EL (cell line): ENCODE measurements at regions not wholly inside any gene's neighbourhood (a gene's known extent, or its start where the extent isn't known, plus 50 kb on each side); places are given as distances from the start of the nearest gene placed in this dataset.
"Not testable (repeated sequence)": the region's sequence is repeated elsewhere in the genome, so short reads cannot be mapped to it uniquely, and the experiment has no call there.

ENCODE experiments used
- DNase-seq: peaks from one replicate; pipeline ENCODE4 v3.0.0-alpha.2; 2016

DNA sequence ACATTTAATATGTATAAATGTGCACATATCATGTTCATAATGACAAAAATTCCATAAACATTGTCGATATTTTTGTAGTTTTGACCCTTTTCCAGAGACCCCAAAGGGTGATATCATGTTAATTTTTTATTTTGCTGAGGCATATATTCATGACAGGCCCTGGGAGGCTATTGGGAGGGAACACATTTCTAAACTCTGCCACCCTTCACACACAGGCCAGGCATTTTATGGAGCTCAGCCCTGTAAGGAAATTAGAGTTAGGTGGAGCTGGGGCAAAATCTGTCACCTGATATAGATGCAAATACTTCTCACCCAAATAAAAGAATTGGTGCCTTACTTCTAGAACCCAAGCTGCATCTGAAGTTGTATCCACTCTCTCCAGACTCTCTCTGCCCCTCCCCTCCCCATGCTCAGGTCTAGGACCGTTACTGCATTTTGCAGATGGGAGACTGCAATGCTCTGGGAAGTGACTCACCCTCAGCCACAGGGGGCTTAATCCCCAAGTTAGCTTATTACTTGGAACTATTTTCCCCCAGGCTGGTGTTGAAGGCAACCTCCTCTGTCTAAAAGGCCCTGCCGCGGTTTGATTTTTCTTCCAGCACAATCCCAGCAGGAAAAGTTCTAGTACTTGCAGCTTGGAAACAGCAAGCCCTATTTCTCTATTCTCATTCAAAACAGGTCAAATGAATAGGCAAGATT is 238.9 kb downstream of the EMP1 start:
- peak; percentile 28 for DNase-seq

DNA sequence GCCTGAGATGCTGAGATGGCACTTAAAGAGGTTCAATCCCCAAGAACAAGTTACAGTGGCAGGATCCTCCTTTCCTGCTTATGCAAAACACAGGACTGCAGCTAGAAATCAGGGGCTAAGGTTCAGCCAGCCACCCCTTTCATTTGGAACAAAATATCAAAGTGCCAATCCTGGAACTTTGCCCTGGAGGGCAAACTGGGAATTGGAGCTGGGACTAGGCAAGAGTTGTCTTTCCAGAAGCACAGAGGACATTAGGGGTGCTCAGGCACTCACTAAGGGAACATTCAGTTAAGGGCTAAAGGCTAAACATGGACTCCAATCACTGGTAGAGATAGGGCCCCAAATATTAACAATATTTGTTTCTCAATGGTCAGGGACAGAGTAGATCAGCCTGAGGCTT is 237.2 kb downstream of the EMP1 start:
- no peak for DNase-seq

DNA sequence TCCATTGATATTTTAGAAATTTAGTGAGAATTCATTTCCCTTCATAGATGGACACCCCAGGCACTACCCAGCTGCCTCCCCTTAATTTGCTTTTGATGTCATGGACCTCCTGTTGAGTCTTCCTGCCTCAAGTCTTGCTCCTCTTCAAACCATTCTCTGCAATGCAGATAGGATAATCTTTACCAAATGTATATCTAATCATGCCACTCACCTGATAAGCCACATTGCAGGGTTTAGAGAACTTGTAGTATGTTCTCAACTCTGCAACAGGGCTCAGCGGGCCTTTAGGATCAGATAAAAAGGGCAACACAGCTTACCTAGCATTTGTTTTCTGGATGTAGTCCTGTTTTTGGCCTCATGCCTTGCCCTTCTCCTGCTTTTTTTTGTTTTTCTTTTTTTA is 234.5 kb downstream of the EMP1 start:
- no peak for DNase-seq

DNA sequence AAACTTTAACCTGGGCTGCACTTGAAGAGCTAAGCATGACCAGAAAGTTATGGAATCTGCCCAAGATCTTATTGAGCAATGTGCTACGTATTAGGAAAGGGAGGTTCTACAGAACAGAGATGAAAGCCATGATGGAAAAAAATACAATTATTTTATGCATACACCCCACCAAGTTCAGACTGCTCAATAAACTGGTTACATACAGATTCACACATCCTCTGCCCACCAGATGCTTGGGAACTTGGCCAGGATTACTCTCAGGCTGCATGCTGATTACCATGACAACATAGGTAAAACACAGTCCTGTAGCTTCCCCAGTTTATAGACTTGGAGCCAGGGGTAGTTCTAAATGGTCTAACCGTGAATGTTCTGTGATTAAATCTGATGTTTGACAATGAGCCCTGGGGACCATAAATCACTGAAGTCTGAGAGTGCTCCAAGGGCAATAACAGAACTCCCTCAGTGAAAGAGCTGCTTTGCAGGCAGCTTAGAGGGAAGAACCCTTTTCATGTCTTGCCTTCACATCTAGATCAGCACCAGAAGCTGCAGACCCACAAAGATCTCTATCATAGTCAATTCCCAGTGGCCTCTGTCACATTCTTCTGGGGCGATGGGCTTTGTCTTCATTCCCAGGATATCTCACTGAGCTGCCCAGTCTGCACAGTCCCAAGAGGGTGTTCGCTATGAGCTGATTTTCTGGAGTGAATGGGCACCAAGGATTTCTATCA is 232.2 kb downstream of the EMP1 start:
- DNase-seq, result peak; percentile 8

DNA sequence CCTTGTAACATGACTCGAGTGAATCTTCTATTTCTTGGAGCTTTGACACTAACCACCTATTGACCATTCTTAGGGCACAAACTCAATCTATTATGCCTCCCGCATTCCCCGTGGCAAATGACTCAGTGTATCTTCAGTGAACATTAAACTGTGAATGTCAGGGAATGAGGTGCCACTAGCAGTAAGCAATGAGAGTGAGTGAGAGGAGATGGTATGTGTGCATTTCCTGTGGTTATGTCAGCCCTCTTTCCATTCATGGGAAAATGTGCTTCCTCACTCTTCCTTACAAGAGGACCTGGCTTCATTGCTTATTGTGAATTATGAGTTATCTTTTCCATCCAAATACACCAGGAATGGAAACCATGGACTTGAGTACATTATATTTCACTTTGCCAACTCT is 229.2 kb downstream of the EMP1 start:
- DNase-seq, result peak; percentile 90

DNA sequence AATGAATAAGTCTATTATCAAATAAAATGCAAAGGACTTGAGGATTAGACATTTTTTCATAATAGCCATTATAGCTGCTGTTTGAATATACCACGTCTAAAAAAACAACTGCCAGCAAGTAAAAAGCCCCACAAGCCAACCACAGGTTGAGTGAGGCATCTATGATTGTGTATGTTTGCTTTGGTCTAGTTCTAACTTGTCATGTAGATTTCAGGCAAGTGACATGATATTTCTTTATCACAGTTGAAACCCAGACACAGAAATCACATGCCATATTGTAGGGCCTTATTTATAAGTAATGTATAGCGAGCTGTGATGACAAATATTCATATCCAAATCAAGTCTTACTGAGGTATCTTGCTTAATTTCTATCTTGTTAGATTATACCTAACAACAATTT is 225.8 kb downstream of the EMP1 start:
- no peak for DNase-seq

DNA sequence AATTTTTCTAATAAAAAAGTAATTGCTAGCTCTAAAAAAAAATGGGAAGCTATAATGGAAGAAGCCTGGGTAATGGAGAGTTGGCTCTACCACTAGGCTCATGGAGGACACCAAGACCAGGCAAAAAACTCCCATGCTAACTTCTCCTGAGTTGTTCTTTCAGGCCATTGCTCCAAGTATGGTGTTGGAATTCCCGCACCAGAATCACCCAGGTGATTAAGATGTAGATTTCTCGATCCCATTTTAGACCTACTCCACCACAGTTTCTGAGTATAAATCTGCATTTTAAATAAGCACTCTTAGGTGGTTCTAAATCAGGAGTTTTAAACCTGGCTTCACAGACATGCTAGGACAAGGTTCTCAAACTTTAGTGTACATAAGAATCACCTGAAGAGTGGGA is 221.0 kb downstream of the EMP1 start:
- no peak for DNase-seq

DNA sequence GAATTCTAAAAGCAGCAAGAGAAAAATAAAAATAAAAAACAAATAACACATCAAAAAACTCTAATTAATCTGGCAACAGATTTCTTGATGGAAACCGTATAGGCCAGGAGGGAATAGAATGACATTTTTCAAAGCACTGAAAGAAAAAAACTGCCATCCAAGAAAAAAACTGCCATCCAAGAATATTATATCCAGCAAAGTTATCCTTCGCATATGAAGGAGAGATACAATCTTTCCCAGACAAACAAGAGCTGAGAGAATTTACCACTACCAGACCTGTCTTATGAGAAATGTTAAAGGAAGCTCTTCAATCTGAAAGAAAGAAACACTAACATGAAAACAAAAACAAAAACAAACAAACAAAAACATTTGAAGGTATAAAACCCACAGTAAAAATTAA is 214.8 kb downstream of the EMP1 start:
- no peak for DNase-seq

DNA sequence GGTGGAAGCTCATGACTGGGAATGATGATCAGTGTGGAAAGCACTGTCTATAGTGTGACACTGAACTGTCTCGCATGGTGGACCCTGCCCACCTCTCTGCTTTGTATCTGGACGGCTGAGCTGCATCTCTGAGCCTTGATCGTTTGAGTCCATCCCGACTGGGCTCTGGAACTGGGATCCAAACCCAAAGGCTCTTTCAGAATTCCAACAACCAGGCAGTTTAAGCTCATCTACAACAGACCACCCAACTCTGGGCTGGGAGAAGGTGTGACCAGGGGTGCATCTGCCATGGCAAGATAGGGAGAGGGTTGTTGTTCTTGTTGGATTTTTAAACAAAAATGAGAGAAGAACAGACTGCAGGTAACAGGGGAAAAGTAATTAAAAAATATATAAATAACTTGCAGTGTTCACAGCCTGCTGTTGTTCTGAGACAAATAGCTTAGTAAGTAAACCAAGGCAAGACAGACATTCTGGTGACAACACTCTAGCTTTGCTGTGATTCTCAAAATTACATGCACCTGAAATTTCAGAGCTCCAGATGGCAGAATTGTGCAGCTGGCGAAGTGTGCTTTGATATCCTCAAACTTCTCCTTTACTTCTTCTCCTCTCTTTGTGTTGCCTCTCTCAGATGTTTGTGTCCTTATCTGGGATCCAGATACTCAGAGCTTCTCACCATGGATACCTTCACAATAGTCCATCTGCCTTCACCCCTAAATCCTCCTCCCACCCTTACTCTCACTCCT is 209.6 kb downstream of the EMP1 start:
- DNase-seq, result no peak

DNA sequence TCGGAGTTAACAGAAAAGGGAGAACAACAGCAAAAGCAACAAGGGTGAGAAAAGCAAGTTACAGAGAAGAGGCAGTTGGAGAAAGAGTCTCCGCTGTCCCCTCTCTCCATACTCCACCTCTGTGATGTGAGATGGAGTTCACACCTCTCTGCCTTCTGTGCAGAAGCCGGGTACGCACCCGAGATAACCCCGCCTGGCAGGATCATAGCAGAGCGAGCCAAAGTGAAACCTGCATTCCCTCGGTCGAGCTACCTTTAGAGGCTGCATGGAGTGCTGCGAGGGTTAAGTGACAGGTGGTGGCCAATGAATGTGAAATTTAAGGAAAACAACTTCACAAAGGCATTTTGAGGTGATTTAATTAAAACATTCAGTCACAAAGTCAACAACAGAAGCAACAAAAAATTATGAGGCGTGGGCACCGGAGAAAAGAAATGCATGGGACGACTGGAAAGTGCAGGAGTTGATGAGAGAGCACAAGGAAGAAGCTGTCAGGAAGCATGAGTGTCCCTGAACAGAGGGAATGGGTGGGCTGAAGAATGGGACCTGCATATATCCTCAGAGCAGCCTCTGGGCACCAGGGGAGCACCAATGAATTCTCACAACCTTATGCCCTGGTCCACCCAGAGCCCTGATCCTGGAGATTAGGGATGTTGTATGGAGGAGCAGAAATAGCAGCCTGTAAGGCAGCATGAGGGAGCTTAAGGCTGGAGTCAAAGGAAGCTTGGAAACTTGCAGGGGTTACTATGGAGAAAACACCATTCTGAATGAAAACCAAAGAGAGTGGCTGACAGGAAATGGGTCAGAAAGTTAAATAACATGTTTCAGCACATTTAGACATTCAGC is 208.3 kb downstream of the EMP1 start:
- no peak for DNase-seq

DNA sequence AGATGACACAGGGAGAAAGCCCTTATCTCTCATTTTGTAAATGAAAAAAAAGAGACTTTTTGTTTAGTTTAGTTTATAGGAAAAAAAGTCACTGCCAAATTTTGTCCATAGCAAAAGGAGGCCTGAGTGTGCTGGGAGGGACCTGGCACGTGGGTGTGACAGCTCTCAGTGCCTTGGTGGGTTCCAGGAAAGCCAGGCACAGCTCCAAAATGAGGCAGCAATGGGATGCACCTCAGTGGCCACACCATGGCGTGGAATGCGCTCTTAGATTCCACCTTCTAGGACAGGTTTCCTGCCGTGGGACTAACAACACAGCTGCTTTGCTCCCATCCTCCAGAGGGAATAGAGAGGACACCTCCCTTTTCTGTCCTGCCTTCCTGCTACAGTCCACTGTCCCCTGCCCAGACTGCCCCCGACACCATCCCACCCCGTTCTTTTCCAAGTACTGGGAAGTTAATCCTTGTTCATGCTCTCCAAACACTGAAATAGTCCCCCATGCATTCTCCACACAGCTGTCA is 207.6 kb downstream of the EMP1 start:
- no peak for DNase-seq

DNA sequence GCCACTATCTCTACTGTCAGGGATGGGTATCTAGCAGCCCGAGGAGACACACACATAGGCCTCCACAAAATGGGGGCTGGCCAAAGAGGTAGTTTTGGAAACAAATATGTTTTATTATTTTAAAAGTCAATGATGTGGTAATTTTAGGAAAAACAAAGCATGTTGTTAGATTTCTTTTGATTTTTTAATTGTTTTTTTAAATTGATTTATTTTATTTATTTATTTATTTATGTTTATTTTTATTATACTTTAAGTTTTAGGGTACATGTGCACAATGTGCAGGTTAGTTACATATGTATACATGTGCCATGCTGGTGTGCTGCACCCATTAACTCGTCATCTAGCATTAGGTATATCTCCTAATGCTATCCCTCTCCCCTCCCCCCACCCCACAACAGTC is 194.8 kb downstream of the EMP1 start:
- DNase-seq, result not testable (repeated sequence)

DNA sequence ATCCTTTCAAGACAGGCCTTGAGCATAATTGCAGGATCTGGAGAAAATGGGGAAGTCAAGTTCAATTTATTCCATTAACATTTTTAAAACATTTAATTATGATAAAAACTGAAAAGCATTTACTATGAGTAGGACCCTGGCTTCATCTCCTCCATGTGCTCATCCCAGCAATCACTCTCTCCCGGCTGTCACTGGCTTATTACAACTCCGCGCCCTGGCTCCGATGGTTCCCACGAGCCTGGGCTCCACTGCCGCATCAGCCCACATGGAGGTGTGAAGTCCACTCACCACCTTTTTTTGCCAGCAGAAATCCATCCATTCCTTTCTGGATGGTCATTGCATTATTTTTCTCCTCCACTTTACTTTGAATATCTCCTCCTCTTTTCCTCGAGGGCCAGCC is 194.4 kb downstream of the EMP1 start:
- DNase-seq, result no peak

DNA sequence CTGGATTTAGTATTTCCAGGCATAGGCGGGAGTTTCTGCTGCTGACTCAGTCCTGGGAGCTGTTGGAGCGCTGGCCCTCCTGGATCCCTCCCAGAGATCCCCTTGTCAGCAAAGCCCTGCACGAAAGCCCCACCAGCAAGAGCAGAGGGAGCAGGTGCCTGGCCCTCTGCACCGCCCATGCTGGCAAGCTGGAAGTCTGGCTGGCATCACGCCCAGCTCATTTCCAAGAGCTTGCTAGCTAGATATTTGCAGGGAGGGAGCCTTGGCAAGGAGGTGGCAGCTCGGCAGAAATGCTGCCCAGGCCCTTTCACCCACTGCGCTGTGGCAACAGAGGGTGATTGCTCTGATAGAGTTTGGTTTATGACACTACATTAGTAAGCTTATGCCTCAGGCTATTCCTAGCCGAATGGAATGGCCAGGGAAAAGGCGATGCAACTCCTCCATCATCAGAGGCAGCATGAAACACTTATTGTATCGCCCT is 193.9 kb downstream of the EMP1 start:
- DNase-seq, result peak; percentile 78

DNA sequence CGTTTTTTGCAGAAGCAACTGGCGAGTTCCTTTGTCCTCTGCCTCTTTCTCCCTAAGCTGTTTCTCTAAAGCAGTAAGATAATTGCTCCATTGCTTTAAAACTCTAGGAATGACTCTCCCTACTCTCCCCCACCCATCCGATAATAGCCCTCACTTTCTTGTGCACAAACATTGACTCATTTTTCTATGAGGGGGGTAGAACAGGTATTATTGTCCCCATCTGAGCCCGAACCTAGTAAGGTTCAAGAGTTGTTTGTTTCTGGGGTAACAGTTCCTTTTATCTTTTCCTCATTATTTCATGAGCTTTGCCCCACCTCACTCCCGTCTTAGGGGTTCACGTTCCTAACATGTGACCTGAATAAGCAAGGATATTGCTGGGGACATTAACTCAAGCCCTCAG is 190.6 kb downstream of the EMP1 start:
- no peak for DNase-seq

DNA sequence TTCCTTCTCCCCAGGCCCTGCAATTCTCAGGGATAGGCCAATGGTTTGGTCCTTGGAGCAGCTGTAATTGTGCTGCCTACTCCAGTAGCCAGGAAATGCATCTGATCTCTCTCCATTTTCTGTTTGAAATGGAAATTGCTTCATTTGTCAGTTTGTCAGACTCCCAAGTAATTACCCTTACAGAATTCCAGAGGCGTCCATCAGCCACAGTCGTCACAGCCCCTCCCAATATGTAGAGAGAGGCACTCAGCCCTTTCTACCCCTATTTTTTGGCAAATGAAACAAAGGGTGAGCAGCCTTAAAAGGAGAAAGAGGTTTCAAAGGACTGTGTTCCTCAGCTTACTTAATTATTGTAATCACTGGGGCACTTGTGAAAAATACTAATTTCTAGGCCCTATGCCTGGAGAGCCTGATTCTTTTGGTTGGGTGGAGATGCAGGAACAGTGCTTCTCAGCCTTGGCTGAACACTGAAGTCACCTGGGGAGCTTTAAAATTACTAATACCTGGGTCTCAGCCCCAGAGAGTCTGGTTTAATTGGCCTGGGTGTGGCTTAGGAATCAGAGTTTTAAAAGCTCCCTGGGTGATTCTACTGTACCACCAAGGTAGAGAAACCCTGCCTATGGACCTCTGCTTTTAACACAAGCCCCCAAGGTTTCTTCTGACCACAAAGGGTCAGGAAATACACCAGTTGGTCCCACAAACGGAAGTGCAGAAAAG is 190.0 kb downstream of the EMP1 start:
- no peak for DNase-seq

DNA sequence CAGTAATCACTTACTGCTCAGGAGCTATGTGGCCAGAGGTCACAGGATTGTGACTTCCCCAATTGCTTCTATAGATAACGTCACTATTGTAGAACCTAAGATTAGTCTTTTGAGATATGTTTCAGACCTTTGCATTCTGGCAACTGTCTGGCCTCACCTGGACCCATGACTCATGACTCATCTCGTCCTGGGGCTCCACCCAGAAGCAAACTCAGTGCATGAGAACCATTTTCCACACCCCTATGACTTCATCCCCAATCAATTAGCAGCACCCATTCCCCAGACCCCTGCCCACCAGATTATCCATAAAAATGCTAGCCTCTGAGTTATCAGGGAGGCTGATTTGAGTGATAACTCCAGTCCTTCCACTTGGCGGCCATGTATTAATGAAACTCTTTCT is 186.9 kb downstream of the EMP1 start:
- no peak for DNase-seq

DNA sequence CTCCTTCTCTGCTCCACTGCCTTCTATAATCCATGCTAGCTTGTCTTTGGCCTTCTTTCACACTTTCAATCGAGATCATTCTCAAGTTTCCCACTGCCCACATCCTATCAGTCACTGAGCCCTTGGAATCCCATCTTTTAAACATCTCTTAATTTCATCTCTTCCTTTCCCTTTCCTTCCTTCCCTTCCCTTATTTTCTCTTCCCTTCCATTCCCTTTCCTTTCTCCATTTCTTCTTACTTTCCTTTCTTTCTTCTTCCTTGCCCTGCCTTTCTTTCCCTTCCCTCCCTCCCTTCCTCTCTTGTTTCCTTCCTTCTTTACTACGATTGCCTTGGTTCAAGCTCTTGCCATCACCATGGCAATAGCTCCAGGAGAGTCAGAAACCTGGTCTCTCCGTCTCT is 183.8 kb downstream of the EMP1 start:
- DNase-seq, result no peak

DNA sequence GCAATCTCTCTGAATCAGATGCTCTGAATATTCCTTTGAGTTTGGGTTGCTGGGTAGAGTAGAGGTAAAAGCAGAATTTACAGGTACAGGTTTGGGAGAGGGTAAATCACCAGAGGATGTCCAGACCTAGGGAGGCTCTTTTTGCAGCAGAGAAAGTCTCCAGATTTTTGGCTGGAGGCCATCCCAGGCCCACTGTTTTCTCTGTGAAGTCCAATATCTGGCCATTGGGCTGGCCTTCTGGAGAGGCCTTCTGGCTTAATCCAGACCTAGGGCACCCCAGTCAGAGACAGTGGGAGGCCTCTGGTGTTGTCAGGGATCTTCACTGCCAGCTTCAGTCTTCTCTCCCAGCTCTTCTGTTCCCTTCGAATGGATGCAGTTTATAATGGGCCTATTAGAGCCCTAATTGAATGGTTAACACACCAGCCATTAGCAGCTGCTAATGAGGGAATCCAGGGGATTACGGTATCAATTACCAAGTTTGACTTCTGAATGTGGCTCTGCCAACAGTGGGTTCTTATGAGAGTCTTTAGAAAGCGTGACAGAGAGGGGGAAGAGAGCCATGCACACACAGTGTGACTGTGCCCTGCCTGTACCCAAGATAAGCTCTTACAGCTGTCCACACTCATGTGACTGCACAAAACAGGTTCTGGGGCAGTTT is 183.1 kb downstream of the EMP1 start:
- DNase-seq, result no peak

DNA sequence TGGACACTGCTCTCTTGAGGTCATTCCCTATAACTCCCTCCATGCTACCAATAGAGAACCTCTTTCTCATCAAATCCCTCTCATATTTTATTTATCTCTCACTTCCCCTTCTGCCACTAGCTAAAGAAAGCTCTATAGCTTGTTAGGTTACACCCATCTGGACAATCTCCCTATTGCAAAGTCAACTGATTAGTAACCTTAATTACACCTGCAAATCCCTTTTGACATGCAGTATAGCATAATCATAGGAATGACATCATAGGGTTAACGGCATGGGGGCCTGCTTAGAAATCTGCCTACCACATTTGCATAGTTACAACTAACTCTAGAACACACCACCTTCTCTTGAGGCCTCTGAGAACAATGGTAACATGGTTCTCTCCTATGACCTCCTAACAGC is 181.2 kb downstream of the EMP1 start:
- DNase-seq, result no peak

DNA sequence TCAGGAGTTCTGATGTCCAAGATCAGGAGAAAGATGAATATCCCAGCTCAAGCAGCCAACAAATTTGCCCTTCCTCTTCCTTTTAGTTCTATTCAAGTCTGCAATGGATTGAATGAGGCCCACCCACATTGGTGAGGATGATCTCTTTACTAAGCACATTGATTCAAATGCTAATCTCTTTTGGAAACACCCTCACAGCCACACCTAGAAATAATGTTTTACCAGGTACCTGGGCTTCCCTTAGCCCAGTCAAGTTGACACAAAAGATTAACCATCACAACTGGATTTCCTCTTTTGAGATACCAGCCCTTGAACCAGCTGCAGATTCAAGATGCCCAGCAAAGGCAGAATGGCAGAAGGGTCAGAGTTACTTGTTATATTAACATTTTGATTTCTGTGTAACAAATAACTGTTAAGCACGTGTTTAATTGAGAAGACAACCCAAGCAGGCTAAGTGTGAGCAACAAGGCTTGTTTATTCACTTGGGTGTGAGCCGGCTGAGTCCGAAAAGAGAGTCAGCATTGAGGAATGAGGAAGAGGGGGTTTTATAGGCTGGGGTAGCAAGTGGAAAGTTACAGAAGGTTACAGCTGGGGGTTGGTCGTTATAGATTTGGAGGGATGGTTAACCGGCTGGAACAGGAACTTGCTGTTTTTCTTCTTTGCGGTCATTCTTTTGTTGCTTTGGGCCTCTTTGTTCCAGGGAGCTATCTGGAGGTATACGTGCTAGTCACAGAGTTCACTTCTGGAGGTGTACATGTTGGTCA is 180.3 kb downstream of the EMP1 start:
- no peak for DNase-seq
